CD4-positive, alpha-beta T cell (primary cell): ENCODE measurements at regions not wholly inside any gene's neighbourhood (a gene's known extent, or its start where the extent isn't known, plus 50 kb on each side); places are given as distances from the start of the nearest gene placed in this dataset.

Experiments
- ATAC-seq: fragments of 200-7000 bp; cut with Tn5 transposase; one replicate; pipeline ENCODE4 v1.10.0; 2022; ENCODE audit warnings: mild to moderate bottlenecking; ENCODE audit not compliant: poor library complexity
- CTCF ChIA-PET: fragments of 350-600 bp; sonication (Branson Sonifier 250); formaldehyde crosslinking; loops from one replicate; lab custom pipeline; 2021; ENCODE audit warnings: antibody characterized with exemption, inconsistent platforms; lab: Charles Lee
- POLR2A ChIA-PET: fragments of 350-600 bp; sonication (Branson Sonifier 250); formaldehyde crosslinking; loops from one replicate; lab custom pipeline; 2021; ENCODE audit warnings: antibody characterized with exemption, inconsistent platforms; lab: Charles Lee
- DNase-seq, 14 experiments: peaks; one replicate each; pipeline ENCODE4 v3.0.0-alpha.2; 2013 to 2020; ENCODE audit warnings: mixed read lengths in 2 of 14
- H3K27ac ChIP-seq, 2 donors: one replicate each; pipeline versions ENCODE4 v1.5.1 to v1.7.0; 2013; ENCODE audit warnings: low read length in 2 of 2, low read depth in 1 of 2, mild to moderate bottlenecking in 1 of 2
- H3K27me3 ChIP-seq, 2 experiments: 1 replicate in 1 of 2; 2 replicates in 1 of 2; pipeline versions ENCODE4 v1.6.1 to v1.7.0; 2013; ENCODE audit warnings: low read length in 2 of 2, control low read depth in 1 of 2, mild to moderate bottlenecking in 1 of 2, moderate library complexity in 1 of 2; ENCODE audit not compliant: insufficient read depth in 2 of 2, control insufficient read depth in 1 of 2
- H3K36me3 ChIP-seq: one replicate; pipeline ENCODE4 v1.6.1; 2013; ENCODE audit warnings: low read length, control low read depth; ENCODE audit not compliant: insufficient read depth
- H3K4me1 ChIP-seq: one replicate; pipeline ENCODE4 v1.6.1; 2013; ENCODE audit warnings: low read length, control low read depth; ENCODE audit not compliant: insufficient read depth
- H3K4me3 ChIP-seq: one replicate; pipeline ENCODE4 v1.5.1; 2013; ENCODE audit warnings: mild to moderate bottlenecking, low read length, moderate library complexity
- H3K9me3 ChIP-seq, 2 experiments: 1 replicate in 1 of 2; 2 replicates in 1 of 2; pipeline versions ENCODE4 v1.6.1 to v1.7.0; 2013; ENCODE audit warnings: low read length in 2 of 2, mild to moderate bottlenecking in 2 of 2, control low read depth in 1 of 2, moderate library complexity in 1 of 2; ENCODE audit not compliant: control insufficient read depth in 1 of 2, insufficient read depth in 1 of 2
- H3K27ac Mint-ChIP-seq: one replicate; pipeline ENCODE4 v1.8.0; 2020; ENCODE audit warnings: mixed read lengths
- H3K27me3 Mint-ChIP-seq: one replicate; pipeline ENCODE4 v1.8.0; 2021; ENCODE audit warnings: mixed read lengths
- H3K36me3 Mint-ChIP-seq: one replicate; pipeline ENCODE4 v1.8.0; 2021; ENCODE audit warnings: low read depth, mixed read lengths
- H3K4me1 Mint-ChIP-seq: one replicate; pipeline ENCODE4 v1.8.0; 2021; ENCODE audit warnings: low read depth, mixed read lengths
- H3K4me3 Mint-ChIP-seq: one replicate; pipeline ENCODE4 v1.8.0; 2020; ENCODE audit warnings: mild to moderate bottlenecking, mixed read lengths
- H3K9me3 Mint-ChIP-seq: one replicate; pipeline ENCODE4 v1.8.0; 2020; ENCODE audit warnings: mixed read lengths
- CTCF ChIP-seq: fragments of 200-600 bp; IDR thresholded peaks from one replicate; pipeline ENCODE4 v1.8.0; 2022; ENCODE audit warnings: antibody characterized with exemption, mild to moderate bottlenecking
- intact Hi-C, 2 experiments: fragments of 100-400 bp; cut with DNase I in 1 of 2; cut with micrococcal nuclease in 1 of 2; formaldehyde crosslinking; loops; one replicate each; pipeline versions ENCODE4 v1.15.1 to v1.9.0; 2023 to 2025; cut with DNase I, micrococcal nuclease

- Histone ChIP-seq H3K9me3 (no peaks in the 10 kb centered on the region), H3K27ac (no peak overlapping the region), H3K4me1 (no peaks in the 10 kb centered on the region), H3K36me3 (no peaks in the 10 kb centered on the region), H3K27me3 (no peaks in the 10 kb centered on the region), H3K4me3 (no peak overlapping the region)
- Mint-ChIP-seq H3K9me3 (no peaks in the 10 kb centered on the region), H3K36me3 (no peaks in the 10 kb centered on the region), H3K4me3 (no peak overlapping the region), H3K27me3 (no peaks in the 10 kb centered on the region), H3K4me1 (no peaks in the 10 kb centered on the region), H3K27ac (no peak overlapping the region)
- no peak for TF ChIP-seq CTCF
- DNase-seq (no peak), ATAC-seq (no peak)
- ChIA-PET CTCF (no interaction called here), POLR2A (no interaction called here)
- intact Hi-C loops, result no loop called here
These were observed 123.6 kb upstream of the XIRP2 start for GRCh38 chr2:166764702-166765101.

- H3K27ac Mint-ChIP-seq, result no peak overlapping the region
- CTCF ChIA-PET, result no interaction called here
These were observed 124.1 kb upstream of the XIRP2 start for GRCh38 chr2:166764216-166764615.

DNA sequence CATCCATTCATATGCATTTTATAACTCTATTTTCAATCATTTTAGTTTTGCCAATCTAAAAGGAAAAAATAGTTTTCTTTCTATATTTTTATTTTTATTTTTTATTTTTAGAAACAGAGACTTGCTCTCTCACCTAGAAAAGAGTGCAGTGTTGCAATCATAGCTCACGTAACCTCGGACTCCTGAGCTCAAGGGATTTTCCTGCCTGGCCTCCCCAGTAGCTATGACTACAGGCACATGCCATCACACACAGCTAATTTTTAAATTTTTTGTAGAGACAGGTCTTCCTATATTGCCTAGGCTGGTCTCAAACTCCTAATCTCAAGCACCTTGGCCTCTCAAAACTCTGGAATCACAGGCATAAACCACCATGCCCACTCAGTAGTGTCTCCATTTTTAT, 125.5 kb upstream of the XIRP2 start:
- no peaks in the 10 kb centered on the region for H3K36me3 Mint-ChIP-seq

More at GRCh38 chr2:166764216-166764615, 124.1 kb upstream of the XIRP2 start:
- Mint-ChIP-seq H3K9me3 (no peaks in the 10 kb centered on the region), H3K4me1 (no peaks in the 10 kb centered on the region), H3K4me3 (no peak overlapping the region), H3K27me3 (no peaks in the 10 kb centered on the region), H3K36me3 (no peaks in the 10 kb centered on the region)
- H3K9me3 ChIP-seq, result no peaks in the 10 kb centered on the region
- H3K36me3 ChIP-seq, result no peaks in the 10 kb centered on the region
- ATAC-seq (no peak), DNase-seq (no peak)
- intact Hi-C loops, result no loop called here
- no peak overlapping the region for H3K27ac ChIP-seq
- H3K27me3 ChIP-seq, result no peaks in the 10 kb centered on the region
- no peak overlapping the region for H3K4me3 ChIP-seq
- H3K4me1 ChIP-seq, result no peaks in the 10 kb centered on the region
- TF ChIP-seq CTCF, result no peak
- POLR2A ChIA-PET, result no interaction called here

More for the DNA sequence above, 125.5 kb upstream of the XIRP2 start:
- Mint-ChIP-seq H3K4me1 (no peaks in the 10 kb centered on the region), H3K4me3 (no peak overlapping the region), H3K27me3 (no peaks in the 10 kb centered on the region), H3K27ac (no peak overlapping the region), H3K9me3 (no peaks in the 10 kb centered on the region)
- Histone ChIP-seq H3K4me3 (no peak overlapping the region), H3K27me3 (no peaks in the 10 kb centered on the region), H3K36me3 (no peaks in the 10 kb centered on the region), H3K4me1 (no peaks in the 10 kb centered on the region), H3K9me3 (no peaks in the 10 kb centered on the region), H3K27ac (no peak overlapping the region)
- no peak for DNase-seq
- TF ChIP-seq CTCF, result no peak
- ChIA-PET CTCF (no interaction called here), POLR2A (no interaction called here)
- intact Hi-C loops, result no loop called here
- no peak for ATAC-seq
